ENCODE measurements at regions not wholly inside any gene's neighbourhood (a gene's known extent, or its start where the extent isn't known, plus 50 kb on each side); places are given as distances from the start of the nearest gene placed in this dataset.
"Not testable (repeated sequence)": the region's sequence is repeated elsewhere in the genome, so short reads cannot be mapped to it uniquely, and the experiment has no call there.

GRCh38 chr3:105145511-105145910 is 221.2 kb upstream of the ALCAM start:
- no peak for DNase-seq (ENCODE audit: low read depth)
- no peak for TF ChIP-seq CTCF (IDR thresholded peaks at IDR 0.05; ENCODE audit: control insufficient read depth, extremely low read depth, insufficient read depth)
- H3K4me3 ChIP-seq (ENCODE audit: low read depth, low read length) = no peak overlapping the region

GRCh38 chr3:105149197-105149596 is 217.5 kb upstream of the ALCAM start:
- not testable (repeated sequence) for DNase-seq (ENCODE audit: low read depth); H3K4me3 ChIP-seq (ENCODE audit: low read depth, low read length)

- H3K4me3 ChIP-seq (ENCODE audit: low read depth, low read length) = no peak overlapping the region; the same call in 1 of the 2 replicates
- no peak for TF ChIP-seq CTCF (IDR thresholded peaks at IDR 0.05; ENCODE audit: control insufficient read depth, extremely low read depth, insufficient read depth)
- DNase-seq (ENCODE audit: low read depth) = no peak
Measured at GRCh38 chr3:105152987-105153386, 213.7 kb upstream of the ALCAM start.

- no peak overlapping the region for H3K4me3 ChIP-seq (ENCODE audit: low read depth, low read length)
- DNase-seq (ENCODE audit: low read depth) = peak; percentile 82
- no peak for TF ChIP-seq CTCF (IDR thresholded peaks at IDR 0.05; ENCODE audit: control insufficient read depth, extremely low read depth, insufficient read depth)
Measured at GRCh38 chr3:105154692-105155091, 212.0 kb upstream of the ALCAM start.

- DNase-seq (ENCODE audit: low read depth) = no peak
Measured at GRCh38 chr3:105157067-105157765, 209.5 kb upstream of the ALCAM start.

GRCh38 chr3:105157766-105158085 is 209.0 kb upstream of the ALCAM start:
- no peak for TF ChIP-seq CTCF (IDR thresholded peaks at IDR 0.05; ENCODE audit: control insufficient read depth, extremely low read depth, insufficient read depth)
- no peak overlapping the region for H3K4me3 ChIP-seq (ENCODE audit: low read depth, low read length)
- DNase-seq (ENCODE audit: low read depth) = no peak

More at GRCh38 chr3:105157067-105157765, 209.5 kb upstream of the ALCAM start:
- H3K4me3 ChIP-seq (ENCODE audit: low read depth, low read length) = no peak overlapping the region
- TF ChIP-seq CTCF (IDR thresholded peaks at IDR 0.05; ENCODE audit: control insufficient read depth, extremely low read depth, insufficient read depth) = no peak

GRCh38 chr3:105158286-105158685 is 208.4 kb upstream of the ALCAM start:
- TF ChIP-seq CTCF (IDR thresholded peaks at IDR 0.05; ENCODE audit: control insufficient read depth, extremely low read depth, insufficient read depth) = no peak
- H3K4me3 ChIP-seq (ENCODE audit: low read depth, low read length) = no peak overlapping the region

More at GRCh38 chr3:105158286-105158685, 208.4 kb upstream of the ALCAM start:
- no peak for DNase-seq (ENCODE audit: low read depth)
